ACC112 (cell line): ENCODE measurements at regions not wholly inside any gene's neighbourhood (a gene's known extent, or its start where the extent isn't known, plus 50 kb on each side); places are given as distances from the start of the nearest gene placed in this dataset.

ENCODE experiments used
- H2AFZ ChIP-seq: fragments of 200-600 bp; sonication (generic); one replicate; pipeline ENCODE4 v1.6.0; 2017; ENCODE audit warnings: antibody characterized with exemption, low read length; ENCODE audit not compliant: unreplicated experiment
- H3K27ac ChIP-seq: fragments of 200-600 bp; sonication (generic); 2 replicates; pipeline ENCODE4 v1.5.1; 2014; ENCODE audit warnings: low read depth, mild to moderate bottlenecking, antibody characterized with exemption, low read length, moderate library complexity
- H3K27me3 ChIP-seq: fragments of 200-600 bp; sonication (generic); 2 replicates; pipeline ENCODE4 v1.6.1; 2014; ENCODE audit warnings: mild to moderate bottlenecking, antibody characterized with exemption, low read length, moderate library complexity, mixed read lengths; ENCODE audit not compliant: insufficient read depth
- H3K36me3 ChIP-seq: fragments of 200-600 bp; sonication (generic); 2 replicates; pipeline ENCODE4 v1.6.1; 2016; ENCODE audit warnings: mild to moderate bottlenecking, antibody characterized with exemption, low read length, moderate library complexity, mixed read lengths; ENCODE audit not compliant: insufficient read depth
- H3K4me1 ChIP-seq: fragments of 200-600 bp; sonication (generic); one replicate; pipeline ENCODE4 v1.6.1; 2016; ENCODE audit warnings: low read length, mixed read lengths; ENCODE audit not compliant: insufficient read depth, unreplicated experiment, control insufficient read depth
- H3K4me3 ChIP-seq: fragments of 200-600 bp; sonication (generic); 2 replicates; pipeline ENCODE4 v1.5.1; 2014; ENCODE audit warnings: mild to moderate bottlenecking, low read depth, low read length
- H3K79me2 ChIP-seq: fragments of 200-600 bp; sonication (generic); one replicate; pipeline ENCODE4 v1.6.0; 2016; ENCODE audit warnings: low read length; ENCODE audit not compliant: control insufficient read depth, unreplicated experiment, insufficient read depth

- H3K79me2 ChIP-seq, result no peaks in the 10 kb centered on the region
Observed at GRCh38 chr5:73339711-73340110, 108.9 kb downstream of the FOXD1 start.

GRCh38 chr5:73339051-73339575 lies 109.5 kb downstream of the FOXD1 start:
- Histone ChIP-seq H3K27ac (no peak overlapping the region; the same call in 1 of the 2 replicates), H3K36me3 (no peaks in the 10 kb centered on the region), H3K4me3 (no peak overlapping the region), H2AFZ (no peak overlapping the region), H3K4me1 (peaks cover 26% of the 10 kb centered on the region), H3K79me2 (no peaks in the 10 kb centered on the region), H3K27me3 (no peaks in the 10 kb centered on the region)

More at GRCh38 chr5:73339711-73340110, 108.9 kb downstream of the FOXD1 start:
- H2AFZ ChIP-seq, result no peak overlapping the region
- H3K4me1 ChIP-seq, result peaks cover 26% of the 10 kb centered on the region
- 0 out of 2 replicates have a peak, but pooled peaks cover 3% of the 10 kb centered on the region for H3K27me3 ChIP-seq
- no peak overlapping the region for H3K27ac ChIP-seq
- H3K4me3 ChIP-seq, result no peak overlapping the region
- no peaks in the 10 kb centered on the region for H3K36me3 ChIP-seq

GRCh38 chr5:73338256-73339050 lies 110.1 kb downstream of the FOXD1 start:
- Histone ChIP-seq H3K27ac (peak overlapping the region; percentile 38), H2AFZ (peak overlapping the region; percentile 87), H3K79me2 (no peaks in the 10 kb centered on the region), H3K36me3 (no peaks in the 10 kb centered on the region), H3K4me3 (0 out of 2 replicates have a peak overlapping the region, but pooled peaks have one; percentile 38), H3K27me3 (no peaks in the 10 kb centered on the region), H3K4me1 (peaks cover 29% of the 10 kb centered on the region)

- Histone ChIP-seq H3K4me3 (0 out of 2 replicates have a peak overlapping the region, but pooled peaks have one; percentile 38), H3K27ac (peak overlapping the region; percentile 38), H3K27me3 (no peaks in the 10 kb centered on the region), H3K36me3 (no peaks in the 10 kb centered on the region), H3K4me1 (peaks cover 29% of the 10 kb centered on the region), H3K79me2 (no peaks in the 10 kb centered on the region), H2AFZ (peak overlapping the region; percentile 87)
Observed at GRCh38 chr5:73337586-73338255, 110.9 kb downstream of the FOXD1 start.

- Histone ChIP-seq H3K27me3 (no peaks in the 10 kb centered on the region), H2AFZ (no peak overlapping the region), H3K36me3 (no peaks in the 10 kb centered on the region), H3K27ac (no peak overlapping the region), H3K79me2 (no peaks in the 10 kb centered on the region), H3K4me3 (no peak overlapping the region), H3K4me1 (peaks cover 29% of the 10 kb centered on the region)
Observed at GRCh38 chr5:73336366-73336765, 112.2 kb downstream of the FOXD1 start.

- Histone ChIP-seq H3K27me3 (no peaks in the 10 kb centered on the region), H3K27ac (no peak overlapping the region), H3K4me3 (peak overlapping the region; percentile 11; the same call in 1 of the 2 replicates), H3K79me2 (no peaks in the 10 kb centered on the region), H3K36me3 (no peaks in the 10 kb centered on the region), H2AFZ (peak overlapping the region; percentile 20), H3K4me1 (peaks cover 29% of the 10 kb centered on the region)
Observed at GRCh38 chr5:73333944-73334703, 114.5 kb downstream of the FOXD1 start.

GRCh38 chr5:73330613-73331012 lies 118.0 kb downstream of the FOXD1 start:
- no peaks in the 10 kb centered on the region for H3K36me3 ChIP-seq
- no peak overlapping the region for H3K4me3 ChIP-seq
- H3K79me2 ChIP-seq, result no peaks in the 10 kb centered on the region
- peaks cover 14% of the 10 kb centered on the region for H3K4me1 ChIP-seq
- no peaks in the 10 kb centered on the region for H3K27me3 ChIP-seq
- H2AFZ ChIP-seq, result no peak overlapping the region
- no peak overlapping the region for H3K27ac ChIP-seq

- Histone ChIP-seq H3K79me2 (no peaks in the 10 kb centered on the region), H3K27me3 (no peaks in the 10 kb centered on the region), H3K27ac (no peak overlapping the region), H3K36me3 (no peaks in the 10 kb centered on the region), H3K4me1 (peaks cover 11% of the 10 kb centered on the region), H3K4me3 (no peak overlapping the region), H2AFZ (no peak overlapping the region)
Observed at GRCh38 chr5:73328640-73329039, 119.9 kb downstream of the FOXD1 start.

- Histone ChIP-seq H3K4me1 (peaks cover 11% of the 10 kb centered on the region), H3K27ac (no peak overlapping the region; the same call in 1 of the 2 replicates), H2AFZ (no peak overlapping the region), H3K4me3 (no peak overlapping the region), H3K27me3 (no peaks in the 10 kb centered on the region), H3K36me3 (no peaks in the 10 kb centered on the region), H3K79me2 (no peaks in the 10 kb centered on the region)
Observed at GRCh38 chr5:73327908-73328455, 120.6 kb downstream of the FOXD1 start.

- no peak overlapping the region for H2AFZ ChIP-seq
- H3K79me2 ChIP-seq, result no peaks in the 10 kb centered on the region
- H3K36me3 ChIP-seq, result no peaks in the 10 kb centered on the region
Observed at GRCh38 chr5:73325546-73325945, 123.0 kb downstream of the FOXD1 start.

More at GRCh38 chr5:73325546-73325945, 123.0 kb downstream of the FOXD1 start:
- Histone ChIP-seq H3K27ac (no peak overlapping the region), H3K27me3 (no peaks in the 10 kb centered on the region), H3K4me3 (no peak overlapping the region), H3K4me1 (peaks cover 24% of the 10 kb centered on the region)
